Prostate gland (tissue), 2 donors: ENCODE measurements at regions not wholly inside any gene's neighbourhood (a gene's known extent, or its start where the extent isn't known, plus 50 kb on each side); places are given as distances from the start of the nearest gene placed in this dataset.

ENCODE experiments used
- POLR2A ChIP-seq: fragments of 450-650 bp; IDR thresholded peaks from one replicate; pipeline ENCODE4 v1.6.1; 2016; ENCODE audit warnings: antibody characterized with exemption, mild to moderate bottlenecking
- TF ChIP-seq, protein P1 (sequence below), 4 experiments: fragments of 200-600 bp in 2 of 4; fragments of 450-650 bp in 2 of 4; sonication (generic) in 2 of 4; IDR thresholded peaks; 1 replicate in 3 of 4; 2 replicates in 1 of 4; pipeline ENCODE4 v1.5.1; 2016 to 2019; ENCODE audit warnings: antibody characterized with exemption in 4 of 4, mild to moderate bottlenecking in 2 of 4, moderate library complexity in 2 of 4

DNA sequence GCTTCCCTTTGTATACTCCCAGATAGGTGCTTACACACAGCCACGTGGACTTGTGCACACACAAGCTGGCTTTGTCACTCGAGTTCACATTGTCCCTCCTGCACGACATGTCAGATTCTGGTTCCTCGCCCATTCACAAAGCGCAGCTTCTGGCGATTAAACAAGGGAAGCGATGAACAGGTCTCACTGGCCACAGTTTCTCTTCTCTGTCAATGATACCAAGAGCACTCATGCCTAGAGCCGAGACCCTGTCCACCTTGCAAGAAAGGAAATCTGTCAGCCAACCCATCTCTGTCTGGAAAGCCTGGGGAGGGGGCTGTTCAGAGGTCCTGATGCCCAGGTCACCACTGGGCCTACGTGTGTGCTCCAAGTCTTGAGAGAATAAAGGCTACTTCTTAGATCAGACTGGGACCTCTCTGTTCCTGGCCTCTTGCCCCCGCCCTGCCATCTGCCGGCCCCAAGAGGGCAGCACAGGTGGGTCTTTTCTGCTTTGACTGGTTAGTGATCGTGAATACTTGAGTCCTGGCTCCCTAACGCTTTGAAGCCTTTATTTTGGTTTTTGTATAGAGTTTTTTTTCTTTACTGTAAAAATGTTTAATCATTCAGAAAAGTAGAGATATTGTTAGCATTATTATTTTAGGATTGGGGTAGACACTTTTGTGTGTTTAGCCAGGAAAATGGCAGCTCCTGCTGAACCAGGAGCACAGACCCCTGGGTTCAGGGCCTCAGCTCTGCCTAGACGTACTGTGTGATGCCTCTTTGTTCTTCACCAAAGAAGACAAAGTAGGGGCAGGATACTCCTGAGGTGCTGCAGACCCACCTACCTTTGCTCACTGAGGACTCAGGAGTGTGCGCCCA, 104.7 kb downstream of the MRM1 start:
- TF ChIP-seq, protein P1, sequence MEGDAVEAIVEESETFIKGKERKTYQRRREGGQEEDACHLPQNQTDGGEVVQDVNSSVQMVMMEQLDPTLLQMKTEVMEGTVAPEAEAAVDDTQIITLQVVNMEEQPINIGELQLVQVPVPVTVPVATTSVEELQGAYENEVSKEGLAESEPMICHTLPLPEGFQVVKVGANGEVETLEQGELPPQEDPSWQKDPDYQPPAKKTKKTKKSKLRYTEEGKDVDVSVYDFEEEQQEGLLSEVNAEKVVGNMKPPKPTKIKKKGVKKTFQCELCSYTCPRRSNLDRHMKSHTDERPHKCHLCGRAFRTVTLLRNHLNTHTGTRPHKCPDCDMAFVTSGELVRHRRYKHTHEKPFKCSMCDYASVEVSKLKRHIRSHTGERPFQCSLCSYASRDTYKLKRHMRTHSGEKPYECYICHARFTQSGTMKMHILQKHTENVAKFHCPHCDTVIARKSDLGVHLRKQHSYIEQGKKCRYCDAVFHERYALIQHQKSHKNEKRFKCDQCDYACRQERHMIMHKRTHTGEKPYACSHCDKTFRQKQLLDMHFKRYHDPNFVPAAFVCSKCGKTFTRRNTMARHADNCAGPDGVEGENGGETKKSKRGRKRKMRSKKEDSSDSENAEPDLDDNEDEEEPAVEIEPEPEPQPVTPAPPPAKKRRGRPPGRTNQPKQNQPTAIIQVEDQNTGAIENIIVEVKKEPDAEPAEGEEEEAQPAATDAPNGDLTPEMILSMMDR (IDR thresholded peaks at IDR 0.05): peak in 2 of 4 experiments; percentile 34
- no peak for TF ChIP-seq POLR2A
